HEK293 (cell line): ENCODE measurements at regions not wholly inside any gene's neighbourhood (a gene's known extent, or its start where the extent isn't known, plus 50 kb on each side); places are given as distances from the start of the nearest gene placed in this dataset.
A peak's percentile ranks its signal among the peaks of the same experiment; 100 is the strongest.

Experiments used
- FEZF1 ChIP-seq: fragments of 450-650 bp; formaldehyde crosslinking; IDR thresholded peaks from 2 replicates; pipeline ENCODE4 v1.5.1; 2016; ENCODE audit warnings: missing biosample characterization, missing genetic modification characterization
- GLI2 ChIP-seq: fragments of 450-650 bp; formaldehyde crosslinking; IDR thresholded peaks from 2 replicates; pipeline ENCODE4; 2017; ENCODE audit warnings: missing biosample characterization, missing genetic modification characterization, low read depth, borderline replicate concordance
- HOXD13 ChIP-seq: sonication (generic); formaldehyde crosslinking; IDR thresholded peaks from 2 replicates; pipeline ENCODE4 v1.8.0; 2022; ENCODE audit warnings: missing genetic modification reagents, borderline replicate concordance
- MEIS1 ChIP-seq: sonication (generic); formaldehyde crosslinking; IDR thresholded peaks from 2 replicates; pipeline ENCODE4 v1.8.1; 2022; ENCODE audit warnings: missing genetic modification reagents, mild to moderate bottlenecking, borderline replicate concordance
- OSR2 ChIP-seq: fragments of 450-650 bp; formaldehyde crosslinking; IDR thresholded peaks from 2 replicates; pipeline ENCODE4 v1.5.1; 2016; ENCODE audit warnings: missing biosample characterization, missing genetic modification characterization
- PRDM2 ChIP-seq: fragments of 450-650 bp; formaldehyde crosslinking; IDR thresholded peaks from 2 replicates; pipeline ENCODE4 v1.5.1; 2016; ENCODE audit warnings: missing biosample characterization, missing genetic modification characterization, borderline replicate concordance
- REST ChIP-seq: fragments of 450-650 bp; formaldehyde crosslinking; IDR thresholded peaks from 2 replicates; pipeline ENCODE4 v1.5.1; 2016; ENCODE audit warnings: missing biosample characterization, missing genetic modification characterization
- WT1 ChIP-seq: fragments of 450-650 bp; formaldehyde crosslinking; IDR thresholded peaks from 2 replicates; pipeline ENCODE4 v1.5.1; 2016; ENCODE audit warnings: missing biosample characterization, missing genetic modification characterization
- YY1 ChIP-seq: fragments of 450-650 bp; formaldehyde crosslinking; IDR thresholded peaks from 2 replicates; pipeline ENCODE4 v1.5.1; 2018; ENCODE audit warnings: missing biosample characterization, missing genetic modification characterization
- YY2 ChIP-seq: fragments of 450-650 bp; formaldehyde crosslinking; IDR thresholded peaks from 2 replicates; pipeline ENCODE4 v1.5.1; 2016; ENCODE audit warnings: missing biosample characterization, missing genetic modification characterization
- ZNF114 ChIP-seq: fragments of 450-650 bp; formaldehyde crosslinking; IDR thresholded peaks from 2 replicates; pipeline ENCODE4 v1.5.0; 2017; ENCODE audit warnings: missing biosample characterization, missing genetic modification characterization
- ZNF132 ChIP-seq: fragments of 450-650 bp; formaldehyde crosslinking; IDR thresholded peaks from 2 replicates; pipeline ENCODE4 v1.5.1; 2017; ENCODE audit warnings: missing biosample characterization, missing genetic modification characterization, borderline replicate concordance
- ZNF202 ChIP-seq: fragments of 450-650 bp; formaldehyde crosslinking; IDR thresholded peaks from 2 replicates; pipeline ENCODE4 v1.5.1; 2016; ENCODE audit warnings: missing biosample characterization, missing genetic modification characterization, borderline replicate concordance
- ZNF214 ChIP-seq: fragments of 450-650 bp; formaldehyde crosslinking; IDR thresholded peaks from 2 replicates; pipeline ENCODE4 v1.5.1; 2017; ENCODE audit warnings: missing biosample characterization, mild to moderate bottlenecking, missing genetic modification characterization, borderline replicate concordance
- ZNF248 ChIP-seq: fragments of 450-650 bp; formaldehyde crosslinking; IDR thresholded peaks from 2 replicates; pipeline ENCODE4 v1.5.1; 2017; ENCODE audit warnings: missing biosample characterization, missing genetic modification characterization
- ZNF280D ChIP-seq: fragments of 450-650 bp; formaldehyde crosslinking; IDR thresholded peaks from 2 replicates; pipeline ENCODE4 v1.5.1; 2016; ENCODE audit warnings: missing biosample characterization, missing genetic modification characterization
- ZNF514 ChIP-seq: fragments of 450-650 bp; formaldehyde crosslinking; IDR thresholded peaks from 2 replicates; pipeline ENCODE4 v1.5.1; 2016; ENCODE audit warnings: missing biosample characterization, missing genetic modification characterization
- ZNF558 ChIP-seq: fragments of 450-650 bp; formaldehyde crosslinking; IDR thresholded peaks from 2 replicates; pipeline ENCODE4 v1.5.1; 2016; ENCODE audit warnings: missing biosample characterization, missing genetic modification characterization
- ZNF621 ChIP-seq: fragments of 450-650 bp; formaldehyde crosslinking; IDR thresholded peaks from 2 replicates; pipeline ENCODE4 v1.5.1; 2017; ENCODE audit warnings: missing biosample characterization, missing genetic modification characterization
- ZNF626 ChIP-seq: fragments of 450-650 bp; sonication (Bioruptor Pico); formaldehyde crosslinking; IDR thresholded peaks from 2 replicates; pipeline ENCODE4 v1.5.1; 2018; ENCODE audit warnings: missing biosample characterization, missing genetic modification characterization, inconsistent platforms
- ZNF692 ChIP-seq: fragments of 450-650 bp; formaldehyde crosslinking; IDR thresholded peaks from 2 replicates; pipeline ENCODE4 v1.5.1; 2016; ENCODE audit warnings: missing biosample characterization, missing genetic modification characterization

GRCh38 chr13:87123987-87124784, 547.0 kb upstream of the SLITRK5 start (continued):
- TF ChIP-seq PRDM2 (tag by site-specific recombination) (no peak), ZNF202 (tag by site-specific recombination) (no peak), YY2 (no peak), FEZF1 (tag by site-specific recombination) (peak; percentile 91), ZNF626 (tag by site-specific recombination) (no peak), HOXD13 (CRISPR knock-in tag) (peak; percentile 79; the same call in 1 of the 2 replicates), REST (tag by site-specific recombination) (peak; percentile 59), ZNF114 (no peak), MEIS1 (CRISPR knock-in tag) (peak; percentile 35; the same call in 1 of the 2 replicates), ZNF132 (tag by site-specific recombination) (no peak), WT1 (tag by site-specific recombination) (peak; percentile 88), OSR2 (tag by site-specific recombination) (peak; percentile 97), ZNF248 (no peak), YY1 (tag by site-specific recombination) (no peak), ZNF621 (no peak), ZNF514 (tag by site-specific recombination) (no peak), ZNF214 (tag by site-specific recombination) (no peak), ZNF280D (peak; percentile 79; the same call in 1 of the 2 replicates), GLI2 (peak; percentile 95), ZNF558 (tag by site-specific recombination) (peak; percentile 85; the same call in 1 of the 2 replicates), ZNF692 (no peak)
